OCI-LY7 (cell line): ENCODE measurements at regions not wholly inside any gene's neighbourhood (a gene's known extent, or its start where the extent isn't known, plus 50 kb on each side); places are given as distances from the start of the nearest gene placed in this dataset.

Experiments used
- CTCF ChIP-seq: fragments of 200-600 bp; sonication (generic); conservative IDR thresholded peaks from 2 replicates; pipeline ENCODE4 v1.5.1; 2014; ENCODE audit warnings: mild to moderate bottlenecking, antibody characterized with exemption, low read length, moderate library complexity, mixed read lengths
- EZH2phosphoT487 ChIP-seq: fragments of 200-600 bp; sonication (generic); IDR thresholded peaks from 2 replicates; pipeline ENCODE4 v1.6.1; 2018; ENCODE audit warnings: low read depth, borderline replicate concordance, mild to moderate bottlenecking, mixed run types, antibody characterized with exemption, low read length, moderate library complexity, mixed read lengths

DNA sequence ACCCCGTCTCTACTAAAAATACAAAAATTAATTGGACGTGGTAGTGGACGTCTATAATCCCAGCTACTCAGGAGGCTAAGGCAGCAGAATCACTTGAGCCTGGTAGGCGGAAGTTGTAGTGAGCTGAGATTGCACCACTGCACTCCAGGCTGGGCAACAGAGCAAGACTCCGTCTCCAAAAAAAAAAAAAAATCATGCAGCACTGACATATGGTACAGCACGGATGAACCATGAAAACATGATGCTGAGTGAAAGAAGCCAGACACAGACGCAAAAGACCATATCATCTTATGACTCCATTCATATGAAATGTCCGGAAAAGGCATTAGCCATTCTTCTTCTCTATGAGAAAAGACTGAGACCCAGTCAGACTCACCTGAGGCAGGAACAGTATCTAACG is 50.4 kb downstream of the PITPNM2 start:
- TF ChIP-seq CTCF (no peak), EZH2phosphoT487 (no peak)
